ENCODE measurements at regions not wholly inside any gene's neighbourhood (a gene's known extent, or its start where the extent isn't known, plus 50 kb on each side); places are given as distances from the start of the nearest gene placed in this dataset.

GRCh38 chr15:29324746-29325145 lies 55.1 kb upstream of the NSMCE3 start:
- DNase-seq (ENCODE audit: low read depth): no peak
- no peak for TF ChIP-seq CTCF (IDR thresholded peaks at IDR 0.05; ENCODE audit: low read depth, low read length, missing control alignments)
- no peak overlapping the region for H3K4me3 ChIP-seq (ENCODE audit: low read depth, low read length)

GRCh38 chr15:29323557-29323956 lies 53.9 kb upstream of the NSMCE3 start:
- no peak for DNase-seq (ENCODE audit: low read depth)
- TF ChIP-seq CTCF (IDR thresholded peaks at IDR 0.05; ENCODE audit: low read depth, low read length, missing control alignments): no peak
- H3K4me3 ChIP-seq (ENCODE audit: low read depth, low read length): no peak overlapping the region

GRCh38 chr15:29322415-29322814 lies 52.8 kb upstream of the NSMCE3 start:
- no peak overlapping the region for H3K4me3 ChIP-seq (ENCODE audit: low read depth, low read length)
- no peak for DNase-seq (ENCODE audit: low read depth)
- TF ChIP-seq CTCF (IDR thresholded peaks at IDR 0.05; ENCODE audit: low read depth, low read length, missing control alignments): no peak

DNA sequence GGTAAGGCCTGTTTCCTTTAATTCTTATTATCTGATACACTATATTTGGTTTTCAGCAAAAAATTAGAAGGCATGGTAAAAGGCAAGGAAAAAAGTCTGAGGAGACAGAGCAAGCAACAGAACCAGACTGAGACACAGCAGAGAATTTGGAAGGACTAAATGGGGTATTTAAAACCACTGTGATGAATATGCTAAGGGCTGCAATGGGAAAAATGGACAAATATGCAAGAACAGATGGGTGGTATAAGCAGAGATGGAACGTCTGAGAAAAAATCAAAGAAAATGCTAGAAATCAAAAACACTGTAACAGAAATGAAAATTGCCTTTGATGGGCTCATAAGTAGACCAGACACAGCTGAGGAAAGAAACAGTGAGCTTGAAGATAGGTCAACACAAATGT lies 50.8 kb upstream of the NSMCE3 start:
- TF ChIP-seq CTCF (IDR thresholded peaks at IDR 0.05; ENCODE audit: low read depth, low read length, missing control alignments): no peak
- no peak overlapping the region for H3K4me3 ChIP-seq (ENCODE audit: low read depth, low read length)
- no peak for DNase-seq (ENCODE audit: low read depth)

DNA sequence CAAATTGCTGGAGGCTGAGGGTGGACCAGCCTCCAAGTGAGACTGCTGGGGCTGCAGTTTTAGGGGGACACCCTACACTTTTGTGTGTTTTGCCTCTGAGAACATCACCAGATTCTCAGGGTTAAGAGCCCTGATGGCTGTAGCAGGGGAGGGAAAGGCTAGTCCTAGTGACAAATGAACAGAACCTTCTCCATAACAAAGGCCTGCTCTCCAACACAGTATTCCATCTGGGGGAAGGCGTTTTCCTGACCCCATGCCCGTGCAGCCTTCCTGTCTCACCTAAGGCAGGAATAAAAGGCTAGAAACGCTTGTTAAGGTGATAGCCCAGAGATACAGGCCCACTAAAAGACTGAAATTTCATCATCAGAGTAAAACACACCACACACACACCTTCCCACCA lies 50.2 kb upstream of the NSMCE3 start:
- no peak for DNase-seq (ENCODE audit: low read depth)
- no peak for TF ChIP-seq CTCF (IDR thresholded peaks at IDR 0.05; ENCODE audit: low read depth, low read length, missing control alignments)
- H3K4me3 ChIP-seq (ENCODE audit: low read depth, low read length): no peak overlapping the region
